GM23248 (cell line): ENCODE measurements at regions not wholly inside any gene's neighbourhood (a gene's known extent, or its start where the extent isn't known, plus 50 kb on each side); places are given as distances from the start of the nearest gene placed in this dataset.

Experiments
- DNase-seq: peaks from one replicate; pipeline ENCODE4 v3.0.0-alpha.2; 2015
- H2AFZ ChIP-seq: fragments of 200-600 bp; sonication (generic); 2 replicates; pipeline ENCODE4 v1.6.1; 2016; ENCODE audit warnings: antibody characterized with exemption
- H3F3A ChIP-seq: fragments of 200-600 bp; sonication (generic); 2 replicates; pipeline ENCODE4 v1.6.1; 2016; ENCODE audit warnings: mild to moderate bottlenecking, antibody characterized with exemption, mixed run types; ENCODE audit not compliant: insufficient read depth
- H3K27ac ChIP-seq: fragments of 200-600 bp; sonication (generic); 2 replicates; pipeline ENCODE4 v1.5.1; 2016; ENCODE audit warnings: mild to moderate bottlenecking
- H3K27me3 ChIP-seq: fragments of 200-600 bp; sonication (generic); replicated peaks from 2 replicates; pipeline ENCODE4 v1.6.1; 2016; ENCODE audit warnings: mild to moderate bottlenecking; ENCODE audit not compliant: insufficient read depth
- H3K36me3 ChIP-seq: fragments of 200-600 bp; sonication (generic); 2 replicates; pipeline ENCODE4 v1.6.1; 2016; ENCODE audit warnings: low read depth, mild to moderate bottlenecking
- H3K4me1 ChIP-seq: fragments of 200-600 bp; sonication (generic); 2 replicates; pipeline ENCODE4 v1.6.1; 2016; ENCODE audit warnings: mild to moderate bottlenecking; ENCODE audit not compliant: insufficient read depth
- H3K4me2 ChIP-seq: fragments of 200-600 bp; sonication (generic); one replicate; pipeline ENCODE4 v1.6.1; 2016; ENCODE audit warnings: mild to moderate bottlenecking; ENCODE audit not compliant: unreplicated experiment
- H3K4me3 ChIP-seq: fragments of 200-600 bp; sonication (generic); 2 replicates; pipeline ENCODE4 v1.5.1; 2016; ENCODE audit warnings: mild to moderate bottlenecking
- H3K79me2 ChIP-seq: fragments of 200-600 bp; sonication (generic); 2 replicates; pipeline ENCODE4 v1.6.1; 2016; ENCODE audit warnings: mild to moderate bottlenecking; ENCODE audit not compliant: insufficient read depth
- H3K9ac ChIP-seq: fragments of 200-600 bp; sonication (generic); 2 replicates; pipeline ENCODE4 v1.6.1; 2016; ENCODE audit warnings: mild to moderate bottlenecking
- H3K9me2 ChIP-seq: fragments of 200-600 bp; sonication (generic); 2 replicates; pipeline ENCODE4 v1.6.1; 2016; ENCODE audit warnings: mixed run types, mild to moderate bottlenecking, moderate library complexity; ENCODE audit not compliant: insufficient read depth
- H3K9me3 ChIP-seq: fragments of 200-600 bp; sonication (generic); one replicate; pipeline ENCODE4 v1.6.1; 2017; ENCODE audit warnings: low read depth
- H4K20me1 ChIP-seq: fragments of 200-600 bp; sonication (generic); 2 replicates; pipeline ENCODE4 v1.6.0; 2016; ENCODE audit not compliant: insufficient read depth
- EZH2 ChIP-seq: fragments of 200-600 bp; sonication (generic); IDR thresholded peaks from 2 replicates; pipeline ENCODE4 v1.6.1; 2018; ENCODE audit warnings: antibody characterized with exemption, mild to moderate bottlenecking; ENCODE audit not compliant: insufficient read depth, poor library complexity, severe bottlenecking
- EZH2phosphoT487 ChIP-seq: fragments of 200-600 bp; sonication (generic); IDR thresholded peaks from 2 replicates; pipeline ENCODE4 v1.6.1; 2018; ENCODE audit warnings: antibody characterized with exemption, moderate library complexity, mild to moderate bottlenecking, low read depth; ENCODE audit not compliant: insufficient read depth
- WGBS, 2 experiments: methylation state at CpG; one replicate each; pipeline ENCODE4 v1.1.6; 2015 to 2017; ENCODE audit warnings: low lambda C conversion rate in 2 of 2, low coverage in 1 of 2; ENCODE audit errors: missing lambda C conversion rate in 2 of 2; 5-methylcytosine and 5-hydroxymethylcytosine counted together
- in situ Hi-C: fragments of 300-500 bp; cut with MboI; formaldehyde crosslinking; loops from 2 replicates; pipeline ENCODE4 v1.15.0; 2020

DNA sequence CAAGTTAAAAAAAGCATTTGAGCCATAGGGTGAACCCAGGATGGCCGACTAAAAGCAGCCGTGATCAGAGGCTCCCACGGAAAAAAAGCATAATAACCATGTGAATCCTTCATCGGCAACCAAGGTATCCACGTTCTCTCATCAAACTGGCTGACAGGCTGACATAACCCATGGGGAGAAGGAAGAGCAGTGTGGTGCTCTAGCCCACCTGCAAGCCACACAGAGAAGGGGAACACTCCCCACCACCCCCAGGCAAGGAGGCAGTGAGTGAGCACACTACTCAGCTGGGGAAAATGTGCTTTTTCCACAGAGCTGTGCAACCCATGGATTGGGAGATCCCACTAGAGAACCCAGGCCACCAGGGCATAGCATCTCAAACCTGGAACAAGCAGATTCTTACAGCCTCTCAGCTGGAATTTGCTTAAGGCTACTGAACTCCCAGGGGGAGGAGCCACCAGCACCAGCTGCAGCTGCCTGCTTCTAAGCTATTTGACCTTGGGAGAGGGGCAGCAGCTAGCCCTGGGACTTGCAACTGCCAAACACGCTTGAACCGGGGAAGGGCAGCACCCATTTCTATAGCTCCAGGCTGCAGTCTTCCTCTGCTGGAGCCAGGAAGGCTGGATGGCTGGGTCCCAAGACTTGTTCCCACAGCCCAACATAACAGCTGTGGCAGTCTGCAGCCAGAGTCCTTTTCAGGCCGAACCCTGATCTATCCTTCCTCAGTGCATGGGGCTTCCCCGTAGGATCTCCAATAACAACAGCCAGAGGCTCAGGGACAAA lies 178.2 kb upstream of the NRG3 start:
- no peaks in the 10 kb centered on the region for H3K27me3 ChIP-seq
- H3K9ac ChIP-seq = no peak overlapping the region
- H3K4me1 ChIP-seq = no peaks in the 10 kb centered on the region
- no peak for TF ChIP-seq EZH2phosphoT487
- TF ChIP-seq EZH2 = no peak
- H3K9me3 ChIP-seq = no peaks in the 10 kb centered on the region
- H3K36me3 ChIP-seq = no peaks in the 10 kb centered on the region
- H3K4me2 ChIP-seq = no peak overlapping the region
- H3K4me3 ChIP-seq = no peak overlapping the region
- no peak overlapping the region for H3K27ac ChIP-seq
- in situ Hi-C loops = no loop called here
- H4K20me1 ChIP-seq = no peaks in the 10 kb centered on the region
- no peaks in the 10 kb centered on the region for H3F3A ChIP-seq
- 22 to 27% methylated on average over 8 to 9 of the region's 9 CpGs for WGBS, 2 experiments
- H3K9me2 ChIP-seq = no peaks in the 10 kb centered on the region
- H3K79me2 ChIP-seq = no peaks in the 10 kb centered on the region
- no peak overlapping the region for H2AFZ ChIP-seq
- no peak for DNase-seq

GRCh38 chr10:81704596-81704995 lies 170.4 kb upstream of the NRG3 start:
- no peak overlapping the region for H2AFZ ChIP-seq
- H3K4me1 ChIP-seq = no peaks in the 10 kb centered on the region
- TF ChIP-seq EZH2 (no peak), EZH2phosphoT487 (no peak)
- no peaks in the 10 kb centered on the region for H4K20me1 ChIP-seq
- no peak overlapping the region for H3K4me3 ChIP-seq
- H3K9ac ChIP-seq = no peak overlapping the region
- H3K79me2 ChIP-seq = no peaks in the 10 kb centered on the region
- H3K9me3 ChIP-seq = no peaks in the 10 kb centered on the region
- H3F3A ChIP-seq = no peaks in the 10 kb centered on the region
- H3K9me2 ChIP-seq = no peaks in the 10 kb centered on the region
- 0 to 7% methylated on average over 1 of the region's 1 CpG for WGBS, 2 experiments
- in situ Hi-C loops = no loop called here
- H3K27ac ChIP-seq = no peak overlapping the region
- DNase-seq = no peak
- H3K36me3 ChIP-seq = no peaks in the 10 kb centered on the region
- no peak overlapping the region for H3K4me2 ChIP-seq
- no peaks in the 10 kb centered on the region for H3K27me3 ChIP-seq

DNA sequence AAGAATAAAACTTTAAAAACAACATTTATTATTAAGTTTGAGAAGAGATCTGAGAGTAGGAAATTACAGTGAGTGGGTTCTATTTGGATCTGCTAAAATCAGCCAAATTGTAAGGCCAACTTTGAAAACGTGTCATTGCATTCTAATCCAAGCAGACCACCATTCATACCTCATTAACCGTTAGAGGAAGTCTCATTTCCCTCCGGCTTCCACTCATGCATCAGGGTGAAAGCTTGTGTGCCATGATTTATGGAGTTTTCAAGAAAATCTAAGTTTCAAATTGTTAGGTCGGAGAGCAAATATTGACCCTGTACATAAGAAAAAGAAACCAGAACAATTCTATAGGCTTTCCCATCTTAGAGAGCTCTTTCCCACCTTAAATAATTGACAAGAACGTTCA lies 166.6 kb upstream of the NRG3 start:
- Histone ChIP-seq H3K36me3 (no peaks in the 10 kb centered on the region), H3K9me2 (no peaks in the 10 kb centered on the region), H4K20me1 (no peaks in the 10 kb centered on the region), H3K27me3 (no peaks in the 10 kb centered on the region), H3F3A (no peaks in the 10 kb centered on the region), H3K4me2 (no peak overlapping the region), H3K79me2 (no peaks in the 10 kb centered on the region), H3K4me1 (no peaks in the 10 kb centered on the region), H3K4me3 (no peak overlapping the region), H3K27ac (no peak overlapping the region), H2AFZ (no peak overlapping the region), H3K9ac (no peak overlapping the region), H3K9me3 (no peaks in the 10 kb centered on the region)
- no peak for DNase-seq
- in situ Hi-C loops = no loop called here
- 15 to 19% methylated on average over 5 of the region's 5 CpGs for WGBS, 2 experiments
- no peak for TF ChIP-seq EZH2phosphoT487
- no peak for TF ChIP-seq EZH2

DNA sequence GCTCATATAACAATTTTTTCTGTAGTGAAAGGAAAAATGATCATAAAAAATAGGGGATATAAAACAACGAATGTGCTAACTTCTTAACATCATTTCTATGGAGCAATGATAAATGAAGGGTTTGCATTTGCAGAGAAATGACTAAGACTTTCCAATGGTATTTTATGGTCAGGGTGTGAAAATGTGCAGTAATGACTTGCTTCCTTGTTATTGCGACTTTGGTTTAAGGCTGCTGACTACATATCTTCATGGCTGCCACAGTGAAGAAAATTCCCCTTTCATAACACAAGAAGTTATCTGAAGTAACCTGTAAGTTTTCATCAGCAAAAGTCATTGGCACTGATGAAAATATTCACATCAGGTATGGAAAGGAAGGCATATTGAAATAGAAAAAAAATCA lies 166.1 kb upstream of the NRG3 start:
- in situ Hi-C loops = no loop called here
- 28 to 41% methylated on average over 2 of the region's 2 CpGs for WGBS, 2 experiments
- Histone ChIP-seq H3K9me2 (no peaks in the 10 kb centered on the region), H3K27me3 (no peaks in the 10 kb centered on the region), H3K4me3 (no peak overlapping the region), H3K9ac (no peak overlapping the region), H3K9me3 (no peaks in the 10 kb centered on the region), H4K20me1 (no peaks in the 10 kb centered on the region), H3K36me3 (no peaks in the 10 kb centered on the region), H3K4me2 (no peak overlapping the region), H3F3A (no peaks in the 10 kb centered on the region), H3K27ac (no peak overlapping the region), H3K79me2 (no peaks in the 10 kb centered on the region), H2AFZ (no peak overlapping the region), H3K4me1 (no peaks in the 10 kb centered on the region)
- TF ChIP-seq EZH2 = no peak
- TF ChIP-seq EZH2phosphoT487 = no peak
- no peak for DNase-seq
